ENCODE measurements at regions not wholly inside any gene's neighbourhood (a gene's known extent, or its start where the extent isn't known, plus 50 kb on each side); places are given as distances from the start of the nearest gene placed in this dataset.

DNA sequence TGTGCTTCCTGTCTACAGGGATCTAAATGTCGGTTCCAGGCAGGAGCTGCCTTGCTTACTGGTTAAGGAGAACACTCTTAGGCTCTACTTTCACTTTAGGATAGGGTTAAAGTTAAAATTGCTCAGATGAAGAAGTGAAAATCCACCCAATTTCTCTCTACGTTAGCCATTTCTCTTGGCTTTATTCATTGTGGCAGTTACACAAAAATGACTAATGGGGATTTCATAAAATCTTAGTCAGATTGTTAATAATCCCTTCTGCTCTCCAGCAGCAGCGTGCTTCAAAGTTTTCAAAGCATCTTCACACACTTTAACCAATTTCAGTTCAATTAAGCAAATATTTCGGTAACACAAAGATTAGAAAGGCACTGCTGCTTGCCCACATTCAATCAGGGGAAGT is 58.4 kb upstream of the RCN1 start:
- intact Hi-C loops (cut with micrococcal nuclease; ENCODE audit: unreplicated experiment): no loop called here
- BruUV-seq (replicated peaks): no TSS peak
- no peaks in the 10 kb centered on the region for H3K36me3 Mint-ChIP-seq (ENCODE audit: insufficient read depth, unreplicated experiment)
- TF ChIP-seq, protein P1, sequence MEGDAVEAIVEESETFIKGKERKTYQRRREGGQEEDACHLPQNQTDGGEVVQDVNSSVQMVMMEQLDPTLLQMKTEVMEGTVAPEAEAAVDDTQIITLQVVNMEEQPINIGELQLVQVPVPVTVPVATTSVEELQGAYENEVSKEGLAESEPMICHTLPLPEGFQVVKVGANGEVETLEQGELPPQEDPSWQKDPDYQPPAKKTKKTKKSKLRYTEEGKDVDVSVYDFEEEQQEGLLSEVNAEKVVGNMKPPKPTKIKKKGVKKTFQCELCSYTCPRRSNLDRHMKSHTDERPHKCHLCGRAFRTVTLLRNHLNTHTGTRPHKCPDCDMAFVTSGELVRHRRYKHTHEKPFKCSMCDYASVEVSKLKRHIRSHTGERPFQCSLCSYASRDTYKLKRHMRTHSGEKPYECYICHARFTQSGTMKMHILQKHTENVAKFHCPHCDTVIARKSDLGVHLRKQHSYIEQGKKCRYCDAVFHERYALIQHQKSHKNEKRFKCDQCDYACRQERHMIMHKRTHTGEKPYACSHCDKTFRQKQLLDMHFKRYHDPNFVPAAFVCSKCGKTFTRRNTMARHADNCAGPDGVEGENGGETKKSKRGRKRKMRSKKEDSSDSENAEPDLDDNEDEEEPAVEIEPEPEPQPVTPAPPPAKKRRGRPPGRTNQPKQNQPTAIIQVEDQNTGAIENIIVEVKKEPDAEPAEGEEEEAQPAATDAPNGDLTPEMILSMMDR (IDR thresholded peaks at IDR 0.05; ENCODE audit: unreplicated experiment): no peak
- CTCF ChIA-PET: no interaction called here
- peaks cover 90% of the 10 kb centered on the region for H3K27me3 Mint-ChIP-seq (ENCODE audit: unreplicated experiment)
- no peak overlapping the region for H3K27ac Mint-ChIP-seq (ENCODE audit: unreplicated experiment)
- no peak for DNase-seq
- H3K9me3 Mint-ChIP-seq (ENCODE audit: low read depth, unreplicated experiment): no peaks in the 10 kb centered on the region
- no peak overlapping the region for H3K4me3 Mint-ChIP-seq (ENCODE audit: low read depth, unreplicated experiment)
- no peaks in the 10 kb centered on the region for H3K4me1 Mint-ChIP-seq (ENCODE audit: low read depth, unreplicated experiment)

DNA sequence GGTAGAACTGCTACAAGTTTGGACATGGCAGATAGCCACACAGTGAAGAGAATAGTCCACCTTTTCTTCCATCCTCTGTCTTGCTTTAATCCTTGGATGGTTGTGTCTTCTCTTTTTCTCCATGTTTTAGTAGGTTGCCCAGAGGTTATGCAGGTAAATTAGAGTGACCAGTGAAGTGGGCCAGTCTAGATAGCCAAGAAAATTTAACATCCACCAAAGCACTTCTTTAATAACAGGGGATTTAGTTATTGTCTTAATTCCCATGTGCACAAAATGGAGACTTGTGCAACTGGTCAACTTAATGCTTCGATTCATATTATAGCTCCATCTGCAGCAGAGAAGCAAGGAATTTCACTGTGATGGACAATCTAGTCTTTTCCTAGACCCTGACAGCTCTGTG is 58.8 kb upstream of the RCN1 start:
- no peak overlapping the region for H3K4me3 Mint-ChIP-seq (ENCODE audit: low read depth, unreplicated experiment)
- intact Hi-C loops (cut with micrococcal nuclease; ENCODE audit: unreplicated experiment): no loop called here
- DNase-seq: no peak
- H3K27ac Mint-ChIP-seq (ENCODE audit: unreplicated experiment): no peak overlapping the region
- TF ChIP-seq, protein P1 (IDR thresholded peaks at IDR 0.05; ENCODE audit: unreplicated experiment): no peak
- no peaks in the 10 kb centered on the region for H3K9me3 Mint-ChIP-seq (ENCODE audit: low read depth, unreplicated experiment)
- H3K4me1 Mint-ChIP-seq (ENCODE audit: low read depth, unreplicated experiment): no peaks in the 10 kb centered on the region
- no TSS peak for BruUV-seq (replicated peaks)
- CTCF ChIA-PET: no interaction called here
- peaks cover 90% of the 10 kb centered on the region for H3K27me3 Mint-ChIP-seq (ENCODE audit: unreplicated experiment)
- no peaks in the 10 kb centered on the region for H3K36me3 Mint-ChIP-seq (ENCODE audit: insufficient read depth, unreplicated experiment)

DNA sequence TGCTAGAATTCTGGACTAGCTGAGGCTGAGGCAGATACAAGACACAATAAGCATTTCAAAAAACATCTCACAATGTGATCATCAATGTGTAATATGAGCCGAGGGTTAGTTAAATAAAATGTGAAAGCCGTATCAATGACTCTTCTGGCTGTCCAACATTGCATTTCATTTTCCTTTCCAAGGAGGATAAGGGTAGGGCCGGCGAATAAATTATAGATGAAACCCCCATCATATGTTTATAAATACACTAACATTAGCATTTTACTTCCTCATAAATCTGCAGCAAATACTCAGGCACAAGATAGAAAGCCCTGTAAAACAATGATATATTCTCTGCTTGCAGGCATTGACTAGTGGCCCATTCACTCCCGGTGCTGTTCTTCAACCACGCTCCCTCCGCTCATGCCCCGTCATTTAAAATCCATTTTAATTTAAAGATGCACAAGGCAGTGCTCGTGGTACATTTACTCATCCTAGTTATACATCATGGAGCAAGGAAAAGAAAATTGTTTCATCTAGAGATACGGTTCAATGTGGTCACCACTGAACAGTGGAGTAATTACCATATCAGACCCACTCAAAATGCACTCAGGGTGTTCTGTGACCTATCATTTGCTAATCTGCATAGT is 59.9 kb upstream of the RCN1 start:
- no peak for DNase-seq
- TF ChIP-seq, protein P1 (IDR thresholded peaks at IDR 0.05; ENCODE audit: unreplicated experiment): no peak
- no peak overlapping the region for H3K27ac Mint-ChIP-seq (ENCODE audit: unreplicated experiment)
- H3K4me3 Mint-ChIP-seq (ENCODE audit: low read depth, unreplicated experiment): no peak overlapping the region
- H3K4me1 Mint-ChIP-seq (ENCODE audit: low read depth, unreplicated experiment): no peaks in the 10 kb centered on the region
- CTCF ChIA-PET: no interaction called here
- BruUV-seq (replicated peaks): no TSS peak
- intact Hi-C loops (cut with micrococcal nuclease; ENCODE audit: unreplicated experiment): no loop called here
- no peaks in the 10 kb centered on the region for H3K36me3 Mint-ChIP-seq (ENCODE audit: insufficient read depth, unreplicated experiment)
- H3K9me3 Mint-ChIP-seq (ENCODE audit: low read depth, unreplicated experiment): no peaks in the 10 kb centered on the region
- H3K27me3 Mint-ChIP-seq (ENCODE audit: unreplicated experiment): peaks cover 97% of the 10 kb centered on the region

DNA sequence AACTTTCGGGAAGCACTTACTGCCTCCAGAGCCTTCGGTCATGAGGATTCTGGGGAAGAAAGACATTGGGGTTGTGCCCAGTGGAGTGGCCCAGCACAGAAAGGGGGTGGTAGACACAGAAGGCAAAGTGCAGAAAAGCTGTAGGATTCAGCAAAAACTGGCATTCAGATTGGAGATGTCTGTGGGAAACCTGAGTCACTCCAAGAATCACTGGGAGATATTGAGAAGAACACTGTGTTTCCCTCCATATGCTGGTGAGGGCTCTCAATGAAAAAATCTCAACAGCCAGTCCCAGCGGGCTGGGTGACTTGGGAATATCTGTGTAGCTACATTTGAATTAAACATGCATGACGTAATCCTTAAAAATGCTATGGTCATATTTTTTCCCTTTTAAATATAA is 61.2 kb upstream of the RCN1 start:
- H3K36me3 Mint-ChIP-seq (ENCODE audit: insufficient read depth, unreplicated experiment): no peaks in the 10 kb centered on the region
- BruUV-seq (replicated peaks): no TSS peak
- CTCF ChIA-PET: no interaction called here

More for the DNA sequence above, 61.2 kb upstream of the RCN1 start:
- H3K27me3 Mint-ChIP-seq (ENCODE audit: unreplicated experiment): peaks cover 100% of the 10 kb centered on the region
- H3K4me1 Mint-ChIP-seq (ENCODE audit: low read depth, unreplicated experiment): no peaks in the 10 kb centered on the region
- intact Hi-C loops (cut with micrococcal nuclease; ENCODE audit: unreplicated experiment): no loop called here
- no peak overlapping the region for H3K27ac Mint-ChIP-seq (ENCODE audit: unreplicated experiment)
- no peak overlapping the region for H3K4me3 Mint-ChIP-seq (ENCODE audit: low read depth, unreplicated experiment)
- TF ChIP-seq, protein P1 (IDR thresholded peaks at IDR 0.05; ENCODE audit: unreplicated experiment): no peak
- DNase-seq: no peak
- no peaks in the 10 kb centered on the region for H3K9me3 Mint-ChIP-seq (ENCODE audit: low read depth, unreplicated experiment)
